ENCODE measurements at regions not wholly inside any gene's neighbourhood (a gene's known extent, or its start where the extent isn't known, plus 50 kb on each side); places are given as distances from the start of the nearest gene placed in this dataset.
"Not testable (repeated sequence)": the region's sequence is repeated elsewhere in the genome, so short reads cannot be mapped to it uniquely, and the experiment has no call there.

- no peak for DNase-seq (ENCODE audit: extremely low read depth, low read depth)
- no peak for TF ChIP-seq CTCF (IDR thresholded peaks at IDR 0.05; ENCODE audit: low read depth, low read length)
Observed at GRCh38 chr12:3380200-3381043, 110.6 kb upstream of the PRMT8 start.

- peak; percentile 12 for DNase-seq (ENCODE audit: extremely low read depth, low read depth)
- no peak for TF ChIP-seq CTCF (IDR thresholded peaks at IDR 0.05; ENCODE audit: low read depth, low read length)
Observed at GRCh38 chr12:3381059-3382047, 109.7 kb upstream of the PRMT8 start.

GRCh38 chr12:3389986-3390385 is 101.0 kb upstream of the PRMT8 start:
- no peak for DNase-seq (ENCODE audit: extremely low read depth, low read depth)
- TF ChIP-seq CTCF (IDR thresholded peaks at IDR 0.05; ENCODE audit: low read depth, low read length): no peak

- not testable (repeated sequence) for DNase-seq (ENCODE audit: extremely low read depth, low read depth)
Observed at GRCh38 chr12:3397596-3397995, 93.4 kb upstream of the PRMT8 start.

GRCh38 chr12:3398196-3398789 is 92.7 kb upstream of the PRMT8 start:
- DNase-seq (ENCODE audit: extremely low read depth, low read depth): no peak
- TF ChIP-seq CTCF (IDR thresholded peaks at IDR 0.05; ENCODE audit: low read depth, low read length): no peak

- TF ChIP-seq CTCF (IDR thresholded peaks at IDR 0.05; ENCODE audit: low read depth, low read length): no peak
- no peak for DNase-seq (ENCODE audit: extremely low read depth, low read depth)
Observed at GRCh38 chr12:3405821-3406220, 85.2 kb upstream of the PRMT8 start.

- TF ChIP-seq CTCF (IDR thresholded peaks at IDR 0.05; ENCODE audit: low read depth, low read length): no peak
- no peak for DNase-seq (ENCODE audit: extremely low read depth, low read depth)
Observed at GRCh38 chr12:3407723-3408122, 83.3 kb upstream of the PRMT8 start.
